Endothelial cell of umbilical vein (primary cell): ENCODE measurements at regions not wholly inside any gene's neighbourhood (a gene's known extent, or its start where the extent isn't known, plus 50 kb on each side); places are given as distances from the start of the nearest gene placed in this dataset.

Experiments
- BruUV-seq: library from RNA; stranded (reverse); fragments of 400-500 nt; replicated peaks from 2 replicates; lab custom pipeline; 2021; lab: Mats Ljungman, UMichigan
- CTCF ChIA-PET: fragments of 300-600, 350-600 bp; sonication (Branson Sonifier 250); formaldehyde crosslinking; loops from one replicate; lab custom pipeline; 2021; ENCODE audit warnings: antibody characterized with exemption, inconsistent platforms; lab: Charles Lee
- POLR2A ChIA-PET: fragments of 300-600, 350-600 bp; sonication (Branson Sonifier 250); formaldehyde crosslinking; loops from one replicate; lab custom pipeline; 2021; ENCODE audit warnings: antibody characterized with exemption, inconsistent platforms; lab: Charles Lee
- DNase-seq: peaks from one replicate; pipeline ENCODE4 v3.0.0-alpha.2; 2011; ENCODE audit warnings: low read depth, low spot score
- FAIRE-seq: peaks from 2 replicates; lab custom pipeline; 2011; peaks lifted over from hg19 to GRCh38; lab: Jason Lieb, UNC
- H2AFZ ChIP-seq: 2 replicates; pipeline ENCODE4 v1.6.0; 2012; ENCODE audit warnings: low read depth, low read length, control low read depth, inconsistent platforms
- H3K27ac ChIP-seq: 2 replicates; pipeline ENCODE4 v1.5.1; 2011; ENCODE audit warnings: low read depth, mild to moderate bottlenecking, control low read depth, low read length, moderate library complexity; ENCODE audit not compliant: insufficient read depth
- H3K27me3 ChIP-seq, 2 experiments: 2 replicates each; pipeline versions ENCODE4 v1.6.0 to v1.6.1; 2011; ENCODE audit warnings: low read length in 2 of 2, mixed read lengths in 1 of 2; ENCODE audit not compliant: control insufficient read depth in 2 of 2, insufficient read depth in 2 of 2
- H3K36me3 ChIP-seq, 2 experiments: 2 replicates in 1 of 2; 3 replicates in 1 of 2; pipeline ENCODE4 v1.5.1; 2011; ENCODE audit warnings: low read length in 2 of 2, mild to moderate bottlenecking in 1 of 2, moderate library complexity in 1 of 2; ENCODE audit not compliant: control insufficient read depth in 2 of 2, insufficient read depth in 2 of 2; ENCODE audit errors: extremely low read depth in 1 of 2
- H3K4me1 ChIP-seq: 3 replicates; pipeline ENCODE4 v1.5.1; 2011; ENCODE audit warnings: mild to moderate bottlenecking, low read length; ENCODE audit not compliant: control insufficient read depth, insufficient read depth; ENCODE audit errors: extremely low read depth
- H3K4me2 ChIP-seq: 2 replicates; pipeline ENCODE4 v1.6.1; 2011; ENCODE audit warnings: low read length, control low read depth, mixed read lengths; ENCODE audit not compliant: insufficient read depth
- H3K4me3 ChIP-seq, 3 experiments: fragments of 200-600 bp in 1 of 3; sonication (generic), shearing (Covaris generic) in 1 of 3; replicated peaks in 1 of 3; 2 replicates each; pipeline ENCODE4 v1.5.1; 2011 to 2016; ENCODE audit warnings: control low read depth in 3 of 3, low read length in 3 of 3, mild to moderate bottlenecking in 2 of 3, inconsistent platforms in 1 of 3, low read depth in 1 of 3, moderate library complexity in 1 of 3; ENCODE audit not compliant: insufficient read depth in 1 of 3
- H3K79me2 ChIP-seq: 2 replicates; pipeline ENCODE4 v1.6.0; 2012; ENCODE audit warnings: low read length, inconsistent platforms; ENCODE audit not compliant: control insufficient read depth, insufficient read depth
- H3K9ac ChIP-seq: replicated peaks from 2 replicates; pipeline ENCODE3; 2011; ENCODE audit warnings: low read length, control low read depth; ENCODE audit not compliant: insufficient read depth; ENCODE audit errors: extremely low read depth
- H3K9me1 ChIP-seq: replicated peaks from 3 replicates; pipeline ENCODE4 v1.6.0; 2011; ENCODE audit warnings: mild to moderate bottlenecking, low read length; ENCODE audit not compliant: control insufficient read depth, insufficient read depth; ENCODE audit errors: extremely low read depth
- H3K9me3 ChIP-seq: replicated peaks from 2 replicates; pipeline ENCODE4 v1.5.1; 2012; ENCODE audit warnings: low read length, inconsistent platforms; ENCODE audit not compliant: control insufficient read depth, insufficient read depth
- H4K20me1 ChIP-seq: replicated peaks from 2 replicates; pipeline ENCODE3; 2011; ENCODE audit warnings: mild to moderate bottlenecking, low read length; ENCODE audit not compliant: control insufficient read depth, insufficient read depth; ENCODE audit errors: extremely low read depth
- CTCF ChIP-seq, 2 donors: IDR thresholded peaks; 1 replicate in 1 of 2; 2 replicates in 1 of 2; pipeline ENCODE4 v1.5.1; 2011; ENCODE audit warnings: low read length in 2 of 2, mild to moderate bottlenecking in 2 of 2, moderate library complexity in 2 of 2, control low read depth in 1 of 2, inconsistent platforms in 1 of 2, low read depth in 1 of 2; ENCODE audit not compliant: insufficient read depth in 1 of 2; ENCODE audit errors: extremely low read depth in 1 of 2
- EZH2 ChIP-seq: IDR thresholded peaks from 2 replicates; pipeline ENCODE4 v1.6.1; 2012; ENCODE audit warnings: borderline replicate concordance, low read depth, mild to moderate bottlenecking, moderate library complexity, low read length, inconsistent platforms; ENCODE audit not compliant: severe bottlenecking
- FOS ChIP-seq: IDR thresholded peaks from 2 replicates; pipeline ENCODE4 v1.6.1; 2011; ENCODE audit warnings: mild to moderate bottlenecking, low read length, moderate library complexity, borderline replicate concordance; ENCODE audit not compliant: insufficient read depth
- GATA2 ChIP-seq: IDR thresholded peaks from 2 replicates; pipeline ENCODE4 v1.7.0; 2011; ENCODE audit warnings: low read depth, mild to moderate bottlenecking, moderate library complexity, mixed read lengths, low read length; ENCODE audit not compliant: insufficient read length, insufficient read depth
- JUN ChIP-seq: IDR thresholded peaks from 2 replicates; pipeline ENCODE4 v1.6.1; 2011; ENCODE audit warnings: borderline replicate concordance, low read depth; ENCODE audit not compliant: insufficient read length, insufficient read depth
- MAX ChIP-seq: IDR thresholded peaks from 2 replicates; pipeline ENCODE4 v1.6.1; 2011; ENCODE audit not compliant: insufficient read depth, insufficient read length
- MYC ChIP-seq: IDR thresholded peaks from one replicate; pipeline ENCODE4 v1.6.1; 2011; ENCODE audit warnings: mild to moderate bottlenecking, low read depth, low read length
- POLR2A ChIP-seq: IDR thresholded peaks from 2 replicates; pipeline ENCODE4 v1.6.1; 2012; ENCODE audit warnings: low read depth, mild to moderate bottlenecking, control low read depth, low read length
- POLR2AphosphoS5 ChIP-seq: IDR thresholded peaks from 2 replicates; pipeline ENCODE4 v1.6.1; 2012; ENCODE audit warnings: low read depth, mild to moderate bottlenecking, control low read depth, low read length, moderate library complexity; ENCODE audit not compliant: insufficient read depth
- dilution Hi-C: fragments of 300-500 bp; cut with MboI; formaldehyde crosslinking; loops from one replicate; pipeline ENCODE4 v1.15.0; 2019; ENCODE audit warnings: low sequenced_read_pairs; ENCODE audit not compliant: extremely low pct_ligation_motif_present
- intact Hi-C: fragments of 100-400 bp; cut with micrococcal nuclease; formaldehyde crosslinking; loops from one replicate; pipeline ENCODE4 v1.10.0; 2022

DNA sequence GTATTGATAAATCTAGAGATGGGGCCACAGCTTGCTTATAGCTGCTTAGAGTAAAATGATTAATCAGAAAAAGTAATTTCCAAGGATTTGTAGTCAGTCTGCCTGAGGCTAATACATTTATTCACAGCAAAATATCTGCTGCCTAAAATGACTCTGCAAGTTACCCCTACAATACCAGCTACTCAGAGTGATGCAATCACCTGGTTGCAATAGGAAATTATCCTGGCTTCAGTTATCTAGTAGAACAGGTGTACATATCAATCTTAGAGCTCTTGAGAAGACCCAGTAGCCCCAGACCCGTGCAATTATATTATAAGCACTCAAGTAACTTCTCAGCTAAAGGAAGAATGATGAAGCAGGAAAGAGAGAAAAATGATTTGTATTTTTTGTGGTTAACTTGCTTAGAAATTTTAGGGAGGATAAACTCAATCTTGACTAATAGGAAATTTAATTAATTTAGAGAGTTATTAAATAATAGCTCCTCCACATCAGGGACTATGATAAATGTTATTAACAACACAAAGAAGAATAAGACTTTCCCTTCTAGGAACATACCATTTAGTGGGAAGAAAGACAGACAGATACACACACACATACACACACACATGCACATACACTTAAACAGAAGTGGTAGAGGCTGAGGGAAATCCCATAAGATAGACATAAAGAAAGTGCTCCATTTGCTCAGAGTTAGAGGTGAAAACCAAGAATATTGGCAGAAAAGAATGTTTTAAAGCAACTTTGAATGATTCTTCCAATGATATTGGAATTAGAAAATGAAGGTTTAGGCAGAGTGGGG lies 140.4 kb upstream of the PRSS1 start:
- H3K27me3 ChIP-seq = no peaks in the 10 kb centered on the region
- H3K79me2 ChIP-seq = no peaks in the 10 kb centered on the region
- intact Hi-C loops (loop anchor here (10.0 kb wide), 1 partner anchor 56 kb away; no protein-coding TSS in a partner anchor), dilution Hi-C loops (no loop called here)
- FAIRE-seq (no peak), DNase-seq (no peak)
- BruUV-seq = no TSS peak
- H2AFZ ChIP-seq = no peak overlapping the region
- POLR2A ChIA-PET = no interaction called here
- H3K27ac ChIP-seq = no peak overlapping the region
- peaks cover 11% of the 10 kb centered on the region for H3K4me1 ChIP-seq
- H4K20me1 ChIP-seq = no peaks in the 10 kb centered on the region
- no peak overlapping the region for H3K9ac ChIP-seq
- CTCF ChIA-PET = interaction anchor here (0.7 to 5.5 kb wide), 13 partner anchors 13 to 399 kb away, joined by 3 to 29 read pairs (median 4); no protein-coding TSS in a partner anchor
- no peak overlapping the region for H3K4me3 ChIP-seq
- no peak for TF ChIP-seq FOS
- no peaks in the 10 kb centered on the region for H3K9me3 ChIP-seq
- H3K9me1 ChIP-seq = no peaks in the 10 kb centered on the region
- no peaks in the 10 kb centered on the region for H3K36me3 ChIP-seq
- no peak overlapping the region for H3K4me2 ChIP-seq

- POLR2A ChIA-PET = no interaction called here
- BruUV-seq = no TSS peak
Observed at GRCh38 chr7:142607351-142607750, 141.9 kb upstream of the PRSS1 start.

More at GRCh38 chr7:142607351-142607750, 141.9 kb upstream of the PRSS1 start:
- no peak overlapping the region for H3K4me2 ChIP-seq
- H4K20me1 ChIP-seq = no peaks in the 10 kb centered on the region
- H3K9me1 ChIP-seq = no peaks in the 10 kb centered on the region
- CTCF ChIA-PET = interaction anchor here (1.2 to 6.1 kb wide), 5 partner anchors 20 to 204 kb away, joined by 3 to 86 read pairs (median 5); no protein-coding TSS in a partner anchor
- H3K79me2 ChIP-seq = no peaks in the 10 kb centered on the region
- dilution Hi-C loops (no loop called here), intact Hi-C loops (loop anchor here (10.0 kb wide), 1 partner anchor 57 kb away; no protein-coding TSS in a partner anchor)
- no peak overlapping the region for H3K9ac ChIP-seq
- H3K36me3 ChIP-seq = no peaks in the 10 kb centered on the region
- no peak for FAIRE-seq
- DNase-seq = no peak
- H3K4me1 ChIP-seq = peaks cover 9% of the 10 kb centered on the region
- H2AFZ ChIP-seq = no peak overlapping the region
- TF ChIP-seq FOS (no peak), GATA2 (no peak), EZH2 (no peak), POLR2A (no peak), POLR2AphosphoS5 (no peak), MAX (no peak), MYC (no peak), CTCF (IDR thresholded peaks at IDR 0.05; ENCODE audit: extremely low read depth in 1 of 2, insufficient read depth in 1 of 2, low read depth in 1 of 2, low read length in 2 of 2) (no peak), JUN (no peak)
- H3K27me3 ChIP-seq = no peaks in the 10 kb centered on the region
- no peaks in the 10 kb centered on the region for H3K9me3 ChIP-seq
- H3K4me3 ChIP-seq = no peak overlapping the region
- H3K27ac ChIP-seq = no peak overlapping the region
